ENCODE measurements at regions not wholly inside any gene's neighbourhood (a gene's known extent, or its start where the extent isn't known, plus 50 kb on each side); places are given as distances from the start of the nearest gene placed in this dataset.

GRCh38 chr6:21664314-21665109 lies 71.0 kb downstream of the SOX4 start:
- no peaks in the 10 kb centered on the region for H3K27me3 ChIP-seq (ENCODE audit: control insufficient read depth, insufficient read depth, low read length)
- H2AFZ ChIP-seq, result peak overlapping the region; percentile 67
- H3K4me3 ChIP-seq (ENCODE audit: low read depth, low read length), result peak overlapping the region; percentile 40
- H3K79me2 ChIP-seq, result no peaks in the 10 kb centered on the region
- H3K4me1 ChIP-seq, result no peaks in the 10 kb centered on the region
- no peak overlapping the region for H3K9ac ChIP-seq
- no peaks in the 10 kb centered on the region for H3K9me3 ChIP-seq (ENCODE audit: control insufficient read depth, low read length)
- H3K4me2 ChIP-seq (ENCODE audit: low read length), result peak overlapping the region; percentile 84
- no peak for TF ChIP-seq CTCF (IDR thresholded peaks at IDR 0.05)
- no peak overlapping the region for H3K27ac ChIP-seq
- no peaks in the 10 kb centered on the region for H3K36me3 ChIP-seq (ENCODE audit: control insufficient read depth, insufficient read depth, low read length)

- no peaks in the 10 kb centered on the region for H3K9me3 ChIP-seq (ENCODE audit: control insufficient read depth, low read length)
- peak overlapping the region; percentile 84 for H3K4me2 ChIP-seq (ENCODE audit: low read length)
- no peaks in the 10 kb centered on the region for H3K4me1 ChIP-seq
- H3K36me3 ChIP-seq (ENCODE audit: control insufficient read depth, insufficient read depth, low read length), result no peaks in the 10 kb centered on the region
- H2AFZ ChIP-seq, result no peak overlapping the region
- no peak for TF ChIP-seq CTCF (IDR thresholded peaks at IDR 0.05)
- no peak overlapping the region for H3K9ac ChIP-seq
- peak overlapping the region; percentile 40 for H3K4me3 ChIP-seq (ENCODE audit: low read depth, low read length)
- H3K27ac ChIP-seq, result no peak overlapping the region
- H3K27me3 ChIP-seq (ENCODE audit: control insufficient read depth, insufficient read depth, low read length), result no peaks in the 10 kb centered on the region
- no peaks in the 10 kb centered on the region for H3K79me2 ChIP-seq
These were observed 71.5 kb downstream of the SOX4 start for GRCh38 chr6:21665110-21665391.

- peak overlapping the region; percentile 23 for H2AFZ ChIP-seq
- no peak overlapping the region for H3K27ac ChIP-seq
- no peaks in the 10 kb centered on the region for H3K9me3 ChIP-seq (ENCODE audit: control insufficient read depth, low read length)
- no peaks in the 10 kb centered on the region for H3K4me1 ChIP-seq
- peak overlapping the region; percentile 40 for H3K4me3 ChIP-seq (ENCODE audit: low read depth, low read length)
- no peaks in the 10 kb centered on the region for H3K27me3 ChIP-seq (ENCODE audit: control insufficient read depth, insufficient read depth, low read length)
- H3K36me3 ChIP-seq (ENCODE audit: control insufficient read depth, insufficient read depth, low read length), result no peaks in the 10 kb centered on the region
- H3K79me2 ChIP-seq, result no peaks in the 10 kb centered on the region
- no peak overlapping the region for H3K9ac ChIP-seq
- TF ChIP-seq CTCF (IDR thresholded peaks at IDR 0.05), result no peak
- H3K4me2 ChIP-seq (ENCODE audit: low read length), result peak overlapping the region; percentile 84
These were observed 72.0 kb downstream of the SOX4 start for GRCh38 chr6:21665392-21666200.

GRCh38 chr6:21666201-21666691 lies 72.7 kb downstream of the SOX4 start:
- H3K9ac ChIP-seq, result no peak overlapping the region

More at GRCh38 chr6:21666201-21666691, 72.7 kb downstream of the SOX4 start:
- H3K9me3 ChIP-seq (ENCODE audit: control insufficient read depth, low read length), result no peaks in the 10 kb centered on the region
- H3K79me2 ChIP-seq, result no peaks in the 10 kb centered on the region
- H3K4me1 ChIP-seq, result no peaks in the 10 kb centered on the region
- H3K27ac ChIP-seq, result no peak overlapping the region
- H3K4me3 ChIP-seq (ENCODE audit: low read depth, low read length), result peak overlapping the region; percentile 3
- TF ChIP-seq CTCF (IDR thresholded peaks at IDR 0.05), result no peak
- H3K36me3 ChIP-seq (ENCODE audit: control insufficient read depth, insufficient read depth, low read length), result no peaks in the 10 kb centered on the region
- peak overlapping the region; percentile 57 for H2AFZ ChIP-seq
- H3K27me3 ChIP-seq (ENCODE audit: control insufficient read depth, insufficient read depth, low read length), result no peaks in the 10 kb centered on the region
- peak overlapping the region; percentile 64 for H3K4me2 ChIP-seq (ENCODE audit: low read length)
